Adipocyte (in vitro differentiated cells): ENCODE measurements at regions not wholly inside any gene's neighbourhood (a gene's known extent, or its start where the extent isn't known, plus 50 kb on each side); places are given as distances from the start of the nearest gene placed in this dataset.

Experiments used
- DNase-seq: peaks from one replicate; pipeline ENCODE4 v3.0.0-alpha.2; 2015; ENCODE audit warnings: low read depth
- H3K27me3 ChIP-seq: replicated peaks from 2 replicates; pipeline ENCODE4 v1.7.0; 2013; ENCODE audit warnings: mild to moderate bottlenecking, low read length, moderate library complexity; ENCODE audit not compliant: control insufficient read depth, insufficient read depth
- H3K36me3 ChIP-seq: 2 replicates; pipeline ENCODE4 v1.7.0; 2013; ENCODE audit warnings: low read length, mild to moderate bottlenecking, moderate library complexity; ENCODE audit not compliant: control insufficient read depth, insufficient read depth, severe bottlenecking
- H3K4me1 ChIP-seq: 2 replicates; pipeline ENCODE4 v1.7.0; 2013; ENCODE audit warnings: mild to moderate bottlenecking, low read length, moderate library complexity; ENCODE audit not compliant: control insufficient read depth, insufficient read depth
- H3K4me3 ChIP-seq: 2 replicates; pipeline ENCODE4 v1.7.0; 2013; ENCODE audit warnings: mild to moderate bottlenecking, low read length, moderate library complexity
- H3K9ac ChIP-seq: 2 replicates; pipeline ENCODE4 v1.7.0; 2013; ENCODE audit warnings: mild to moderate bottlenecking, low read length, moderate library complexity
- H3K9me3 ChIP-seq: 2 replicates; pipeline ENCODE4 v1.7.0; 2013; ENCODE audit warnings: mild to moderate bottlenecking, low read length, moderate library complexity; ENCODE audit not compliant: control insufficient read depth

- Histone ChIP-seq H3K9ac (no peak overlapping the region), H3K27me3 (no peaks in the 10 kb centered on the region), H3K36me3 (no peaks in the 10 kb centered on the region), H3K9me3 (no peaks in the 10 kb centered on the region), H3K4me3 (no peak overlapping the region), H3K4me1 (no peaks in the 10 kb centered on the region)
- no peak for DNase-seq
Observed at GRCh38 chr18:68054669-68055068, 538.1 kb upstream of the DSEL start.

- Histone ChIP-seq H3K27me3 (no peaks in the 10 kb centered on the region), H3K9me3 (no peaks in the 10 kb centered on the region), H3K4me3 (no peak overlapping the region), H3K36me3 (no peaks in the 10 kb centered on the region), H3K9ac (no peak overlapping the region), H3K4me1 (no peaks in the 10 kb centered on the region)
- no peak for DNase-seq
Observed at GRCh38 chr18:68053290-68053689, 536.8 kb upstream of the DSEL start.

GRCh38 chr18:68041327-68041726 lies 524.8 kb upstream of the DSEL start:
- H3K4me1 ChIP-seq, result no peaks in the 10 kb centered on the region
- no peaks in the 10 kb centered on the region for H3K27me3 ChIP-seq
- DNase-seq, result no peak
- peaks cover 16% of the 10 kb centered on the region for H3K9me3 ChIP-seq
- H3K9ac ChIP-seq, result no peak overlapping the region
- no peaks in the 10 kb centered on the region for H3K36me3 ChIP-seq
- H3K4me3 ChIP-seq, result no peak overlapping the region

- Histone ChIP-seq H3K4me1 (peaks cover 6% of the 10 kb centered on the region), H3K4me3 (no peak overlapping the region), H3K36me3 (no peaks in the 10 kb centered on the region), H3K27me3 (no peaks in the 10 kb centered on the region), H3K9me3 (peaks cover 16% of the 10 kb centered on the region), H3K9ac (no peak overlapping the region)
- no peak for DNase-seq
Observed at GRCh38 chr18:68040198-68040597, 523.7 kb upstream of the DSEL start.

GRCh38 chr18:68035774-68036522 lies 519.4 kb upstream of the DSEL start:
- H3K27me3 ChIP-seq, result no peaks in the 10 kb centered on the region
- DNase-seq, result peak; percentile 43
- no peaks in the 10 kb centered on the region for H3K36me3 ChIP-seq
- H3K4me1 ChIP-seq, result peaks cover 22% of the 10 kb centered on the region
- no peak overlapping the region for H3K4me3 ChIP-seq
- peaks cover 3% of the 10 kb centered on the region for H3K9me3 ChIP-seq
- H3K9ac ChIP-seq, result no peak overlapping the region

- Histone ChIP-seq H3K36me3 (no peaks in the 10 kb centered on the region), H3K27me3 (no peaks in the 10 kb centered on the region), H3K4me3 (peak overlapping the region; percentile 40), H3K9me3 (no peaks in the 10 kb centered on the region), H3K4me1 (peaks cover 22% of the 10 kb centered on the region), H3K9ac (no peak overlapping the region)
- DNase-seq, result peak; percentile 42
Observed at GRCh38 chr18:68034296-68034695, 517.8 kb upstream of the DSEL start.

GRCh38 chr18:68033466-68033865 lies 516.9 kb upstream of the DSEL start:
- H3K9ac ChIP-seq, result no peak overlapping the region
- no peaks in the 10 kb centered on the region for H3K36me3 ChIP-seq
- peak overlapping the region; percentile 40 for H3K4me3 ChIP-seq
- peaks cover 22% of the 10 kb centered on the region for H3K4me1 ChIP-seq
- no peaks in the 10 kb centered on the region for H3K9me3 ChIP-seq
- no peaks in the 10 kb centered on the region for H3K27me3 ChIP-seq
- peak; percentile 41 for DNase-seq

- no peaks in the 10 kb centered on the region for H3K36me3 ChIP-seq
- H3K4me3 ChIP-seq, result peak overlapping the region; percentile 64
- H3K9ac ChIP-seq, result peak overlapping the region; percentile 26
- H3K4me1 ChIP-seq, result peaks cover 12% of the 10 kb centered on the region
- no peaks in the 10 kb centered on the region for H3K27me3 ChIP-seq
- H3K9me3 ChIP-seq, result no peaks in the 10 kb centered on the region
- DNase-seq, result peak; percentile 40
Observed at GRCh38 chr18:68024716-68025115, 508.2 kb upstream of the DSEL start.

- H3K9ac ChIP-seq, result no peak overlapping the region
- H3K9me3 ChIP-seq, result no peaks in the 10 kb centered on the region
- H3K4me3 ChIP-seq, result no peak overlapping the region
- no peak for DNase-seq
- no peaks in the 10 kb centered on the region for H3K36me3 ChIP-seq
- no peaks in the 10 kb centered on the region for H3K27me3 ChIP-seq
- no peaks in the 10 kb centered on the region for H3K4me1 ChIP-seq
Observed at GRCh38 chr18:68017385-68017784, 500.9 kb upstream of the DSEL start.

- no peak for DNase-seq
- Histone ChIP-seq H3K4me1 (no peaks in the 10 kb centered on the region), H3K36me3 (no peaks in the 10 kb centered on the region), H3K9me3 (no peaks in the 10 kb centered on the region), H3K27me3 (no peaks in the 10 kb centered on the region), H3K4me3 (no peak overlapping the region), H3K9ac (no peak overlapping the region)
Observed at GRCh38 chr18:67997496-67997895, 481.0 kb upstream of the DSEL start.

GRCh38 chr18:67995769-67996168 lies 479.2 kb upstream of the DSEL start:
- H3K9ac ChIP-seq, result no peak overlapping the region
- no peak for DNase-seq
- no peaks in the 10 kb centered on the region for H3K36me3 ChIP-seq
- no peak overlapping the region for H3K4me3 ChIP-seq
- H3K9me3 ChIP-seq, result no peaks in the 10 kb centered on the region
- H3K27me3 ChIP-seq, result no peaks in the 10 kb centered on the region
- H3K4me1 ChIP-seq, result no peaks in the 10 kb centered on the region

GRCh38 chr18:67980241-67980640 lies 463.7 kb upstream of the DSEL start:
- Histone ChIP-seq H3K9ac (no peak overlapping the region), H3K27me3 (no peaks in the 10 kb centered on the region), H3K4me1 (no peaks in the 10 kb centered on the region), H3K9me3 (no peaks in the 10 kb centered on the region), H3K36me3 (no peaks in the 10 kb centered on the region), H3K4me3 (no peak overlapping the region)
- DNase-seq, result no peak
